ENCODE measurements at regions not wholly inside any gene's neighbourhood (a gene's known extent, or its start where the extent isn't known, plus 50 kb on each side); places are given as distances from the start of the nearest gene placed in this dataset.
"Not testable (repeated sequence)": the region's sequence is repeated elsewhere in the genome, so short reads cannot be mapped to it uniquely, and the experiment has no call there.

DNA sequence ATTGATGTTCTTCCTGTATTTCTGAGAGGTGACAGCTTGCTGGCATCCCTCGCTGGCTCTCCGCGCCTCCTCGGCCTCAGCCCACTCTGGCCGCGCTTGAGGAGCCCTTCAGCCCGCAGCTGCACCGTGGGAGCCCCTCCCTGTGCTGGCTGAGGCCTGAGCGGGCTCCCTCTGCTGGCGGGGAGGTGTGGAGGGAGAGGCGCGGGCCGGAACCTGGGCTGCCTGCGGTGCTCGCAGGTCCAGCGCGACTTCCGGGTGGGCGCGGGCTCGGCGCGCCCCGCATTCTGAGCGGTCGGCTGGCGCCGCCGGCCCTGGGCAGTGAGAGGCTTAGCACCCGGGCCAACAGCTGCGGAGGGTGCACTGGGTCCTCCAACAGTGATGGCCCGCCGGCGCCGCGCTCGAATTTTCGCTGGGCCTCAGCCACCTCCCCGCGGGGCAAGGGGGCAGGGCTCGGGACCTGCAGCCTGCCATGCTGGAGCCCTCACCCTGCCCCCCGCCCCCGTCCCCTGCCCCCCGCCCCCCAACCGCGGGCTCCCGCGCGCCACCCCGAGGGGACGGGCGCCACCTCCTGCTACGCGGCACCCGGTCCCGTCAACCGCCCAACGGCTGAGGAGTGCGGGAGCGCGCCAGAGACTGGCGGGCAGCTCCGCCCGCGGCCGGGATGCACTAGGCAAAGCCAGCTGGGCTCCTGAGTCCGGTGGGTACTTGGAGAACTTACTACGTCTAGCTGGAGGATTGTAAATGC is 1353.4 kb upstream of the CDH18 start:
- DNase-seq: peak in 2 of 58 donors; percentile 30 to 56

DNA sequence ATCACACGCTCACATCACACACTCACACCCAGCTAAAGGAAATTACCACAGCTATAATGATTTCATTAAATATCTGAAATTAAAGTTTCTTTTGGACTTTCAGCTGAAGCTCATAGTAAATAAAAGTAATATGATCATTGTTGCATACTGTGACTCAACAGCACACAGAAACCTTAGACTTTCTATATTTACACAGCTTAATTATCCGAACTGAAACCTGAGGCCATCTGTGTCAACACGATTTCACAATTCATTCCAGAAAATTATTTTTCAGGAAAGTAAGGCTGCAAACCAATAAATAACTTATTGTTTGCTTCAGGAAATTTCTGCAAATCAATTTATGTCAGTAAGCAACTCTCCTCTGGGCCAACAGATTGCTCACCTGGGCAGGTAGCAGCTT is 1352.2 kb upstream of the CDH18 start:
- not testable (repeated sequence) for DNase-seq

DNA sequence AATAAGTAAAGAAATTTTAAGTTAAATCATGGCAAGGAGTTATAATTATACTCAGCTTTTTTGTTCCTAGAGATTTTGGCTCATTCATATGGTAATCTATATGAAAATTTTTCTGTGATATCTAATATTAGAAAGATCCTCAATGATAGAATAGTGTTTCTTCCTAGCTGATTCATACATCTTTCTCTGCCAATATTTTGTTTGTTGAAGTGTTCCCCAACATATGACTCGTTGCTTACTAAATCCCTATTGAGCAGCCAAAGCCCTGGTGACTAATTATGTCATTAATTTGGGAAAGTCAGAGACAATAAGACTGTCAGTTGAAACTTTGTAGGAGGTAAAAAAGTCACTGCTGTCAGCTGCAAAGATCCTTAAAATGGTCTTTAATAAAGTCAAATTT is 1348.5 kb upstream of the CDH18 start:
- not testable (repeated sequence) for DNase-seq

DNA sequence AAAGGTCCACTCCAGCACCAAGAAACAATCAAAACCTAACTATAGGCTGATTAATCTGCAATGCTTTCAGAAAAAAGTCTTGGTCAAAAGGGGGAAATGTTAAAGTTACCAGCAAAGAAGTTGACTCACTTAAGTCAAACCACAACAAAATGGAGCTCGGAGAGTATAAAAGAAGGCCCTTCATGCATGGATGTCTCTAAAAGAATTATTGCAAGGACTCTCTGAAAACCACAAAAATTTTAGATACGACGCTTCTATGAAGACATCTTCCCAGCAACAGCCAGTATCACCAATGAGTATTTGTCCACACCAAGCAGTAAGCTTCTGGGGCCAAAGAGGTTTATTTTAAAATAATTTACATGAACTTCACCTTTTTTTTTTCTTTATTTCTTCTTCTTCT is 1327.4 kb upstream of the CDH18 start:
- not testable (repeated sequence) for DNase-seq

DNA sequence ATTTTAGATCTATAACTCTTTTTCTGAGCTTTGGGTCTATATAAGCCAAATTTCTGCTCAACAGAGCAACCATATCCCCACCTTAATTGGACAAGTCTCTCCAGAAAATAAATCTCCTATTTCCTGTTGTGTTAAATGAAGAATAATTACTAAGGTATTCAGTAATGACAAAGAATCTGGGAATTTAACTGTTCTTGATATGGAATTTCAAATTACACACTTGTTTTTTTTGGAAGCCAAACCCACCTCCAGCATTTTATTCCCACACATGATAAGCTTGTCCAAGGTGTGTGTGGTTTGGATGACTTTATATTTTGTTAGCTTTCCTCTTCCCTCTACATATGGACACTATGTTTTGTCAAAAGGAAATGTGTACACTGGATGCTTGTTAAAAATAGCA is 1313.2 kb upstream of the CDH18 start:
- not testable (repeated sequence) for DNase-seq

DNA sequence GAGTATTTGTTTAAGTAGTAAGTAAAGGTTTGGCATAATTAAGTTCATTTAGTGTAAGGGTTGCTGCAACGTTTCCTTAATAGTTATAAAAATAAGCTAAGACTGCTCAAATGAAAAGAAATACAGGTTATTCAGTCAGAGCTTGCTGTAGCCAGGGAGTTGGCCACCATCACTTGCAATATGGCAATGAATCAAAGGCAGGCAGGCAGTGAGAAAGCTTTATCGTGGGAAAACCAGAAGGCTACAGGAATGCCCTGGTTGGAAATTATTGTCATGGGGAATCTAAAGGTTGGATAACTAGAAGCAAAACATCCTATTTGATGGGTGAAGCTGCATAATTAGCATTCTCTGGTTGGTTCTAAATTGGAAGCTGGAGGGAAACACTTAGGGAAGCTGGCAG is 1286.4 kb upstream of the CDH18 start:
- DNase-seq: peak in 1 of 58 donors; percentile 2

DNA sequence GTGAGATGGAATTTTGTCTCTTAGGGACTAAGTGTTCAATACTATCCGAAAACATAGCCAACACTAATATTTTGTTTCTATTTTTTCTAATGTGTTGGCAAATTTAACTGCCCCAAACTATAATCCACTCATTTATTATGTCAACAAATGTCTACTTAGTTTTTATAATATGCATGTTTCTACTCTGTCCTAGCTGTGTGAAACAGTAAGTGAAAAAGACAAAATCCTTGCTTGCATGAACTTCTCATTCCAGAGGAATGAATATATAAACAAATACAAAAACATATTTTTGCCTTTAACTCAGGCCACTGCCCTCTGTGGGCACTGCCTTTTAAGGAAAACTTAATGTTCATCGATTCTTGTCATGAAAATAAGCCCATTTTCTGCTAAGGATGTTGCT is 1275.4 kb upstream of the CDH18 start:
- DNase-seq: no peak

DNA sequence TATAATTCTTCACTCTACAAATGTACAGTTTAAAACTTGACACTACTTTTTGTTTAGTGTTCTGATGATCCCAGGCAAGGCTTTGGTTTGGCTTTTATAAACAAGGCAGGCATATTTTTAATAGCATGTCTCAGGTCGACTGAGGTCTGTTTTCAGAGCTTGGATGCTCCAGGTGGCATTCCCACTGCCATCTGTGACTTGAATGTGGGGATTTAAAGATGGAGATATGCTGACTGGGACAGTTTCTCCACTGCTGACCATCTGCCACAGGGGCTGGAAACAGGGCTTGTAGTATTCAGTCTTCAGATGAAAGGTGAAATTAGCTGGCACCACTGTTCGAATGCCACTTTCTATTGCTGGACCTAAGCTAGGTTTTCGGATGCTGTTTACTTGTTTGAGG is 1266.2 kb upstream of the CDH18 start:
- no peak for DNase-seq

DNA sequence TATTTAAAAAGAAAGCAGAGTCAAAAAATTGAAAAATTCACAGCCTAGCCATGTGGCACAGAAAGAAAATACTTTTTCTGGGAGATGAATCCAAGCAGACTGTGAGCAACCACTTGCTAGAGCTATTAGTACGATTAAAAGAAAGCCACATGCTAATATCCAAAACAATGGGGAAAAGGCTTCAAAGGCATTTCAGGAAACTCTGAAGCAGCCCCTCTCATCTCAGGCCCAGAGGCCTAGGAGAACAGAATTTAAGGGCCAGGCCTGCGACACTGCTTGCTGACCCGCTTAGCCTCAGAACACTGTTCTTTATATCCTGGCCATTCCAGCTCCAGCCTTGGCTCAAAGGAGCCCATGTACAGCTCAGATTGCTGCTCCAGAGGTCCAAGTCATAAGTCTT is 1257.0 kb upstream of the CDH18 start:
- DNase-seq: no peak

DNA sequence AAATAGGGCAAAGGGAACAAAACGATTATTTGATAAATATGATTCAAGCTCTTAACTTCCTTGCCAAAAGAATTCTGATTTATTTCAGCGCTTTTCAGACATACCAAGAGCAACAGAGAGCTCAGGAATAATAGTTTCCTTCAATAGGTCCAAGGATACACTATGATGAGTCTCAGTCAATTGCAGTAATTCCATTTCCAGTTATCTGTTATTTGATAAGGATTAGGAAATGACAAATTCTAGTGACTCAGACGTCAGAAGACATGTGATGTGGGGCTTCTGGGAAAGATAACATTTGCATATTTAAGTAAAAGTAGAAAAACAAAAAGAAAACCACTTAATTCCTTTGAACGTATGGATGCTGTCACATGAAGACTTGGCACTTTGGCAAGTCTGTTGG is 1250.8 kb upstream of the CDH18 start:
- DNase-seq: no peak

DNA sequence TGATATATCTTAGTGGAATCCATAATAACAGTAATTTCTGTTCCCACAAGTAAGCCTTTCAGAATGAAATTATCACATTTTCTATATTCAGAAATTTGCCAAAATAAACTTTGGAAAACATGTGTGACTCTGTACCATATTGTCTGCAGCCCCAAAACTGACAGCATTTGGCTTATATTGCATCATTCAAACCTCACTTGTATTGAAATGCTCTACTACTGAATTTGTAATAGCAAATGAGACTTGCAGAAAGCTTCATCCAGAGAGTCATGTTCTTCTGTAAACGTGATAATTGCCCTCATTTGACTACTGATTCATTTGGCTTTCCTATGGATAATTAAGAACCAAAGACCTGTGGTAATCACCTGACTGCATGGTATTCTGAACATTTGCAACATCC is 1249.5 kb upstream of the CDH18 start:
- DNase-seq: no peak

DNA sequence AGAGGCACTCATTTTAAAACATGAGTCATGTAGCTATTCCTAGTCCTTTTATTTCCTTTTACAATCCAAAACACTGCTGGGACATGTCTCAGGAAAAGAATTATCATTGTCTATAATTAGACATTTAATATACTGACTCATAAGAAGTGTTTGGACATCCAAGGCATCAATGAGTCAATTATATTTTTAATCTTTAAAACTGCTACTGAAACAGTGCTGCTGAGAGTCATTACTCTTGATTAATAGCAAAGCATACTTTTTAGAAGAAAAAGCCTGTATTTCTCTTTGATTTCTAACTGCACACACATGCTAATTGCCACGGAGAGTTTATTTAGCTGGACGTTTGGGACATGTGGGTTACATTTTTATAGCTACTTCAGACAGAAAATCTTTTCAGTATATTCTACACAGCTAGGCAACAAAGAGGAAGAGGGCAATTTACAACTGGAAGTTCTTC is 1249.0 kb upstream of the CDH18 start:
- DNase-seq: no peak

DNA sequence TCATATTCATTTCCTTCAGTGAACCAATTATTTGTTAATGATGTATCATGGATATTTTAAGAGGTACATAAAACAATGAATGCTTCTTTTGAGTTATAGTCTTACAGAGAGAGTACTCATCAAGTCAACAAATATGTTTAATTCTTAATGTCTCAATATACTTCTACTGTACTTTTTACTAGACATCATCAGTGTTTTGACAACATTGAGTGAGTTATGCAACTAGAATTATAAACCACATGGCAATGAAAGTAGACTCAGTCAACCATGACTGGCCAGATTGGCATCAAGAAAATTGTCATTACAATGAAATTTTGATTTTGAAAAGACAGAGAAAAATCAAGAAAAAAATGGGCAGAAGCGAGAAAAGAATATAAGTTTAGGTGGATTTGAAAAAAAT is 1248.1 kb upstream of the CDH18 start:
- no peak for DNase-seq

DNA sequence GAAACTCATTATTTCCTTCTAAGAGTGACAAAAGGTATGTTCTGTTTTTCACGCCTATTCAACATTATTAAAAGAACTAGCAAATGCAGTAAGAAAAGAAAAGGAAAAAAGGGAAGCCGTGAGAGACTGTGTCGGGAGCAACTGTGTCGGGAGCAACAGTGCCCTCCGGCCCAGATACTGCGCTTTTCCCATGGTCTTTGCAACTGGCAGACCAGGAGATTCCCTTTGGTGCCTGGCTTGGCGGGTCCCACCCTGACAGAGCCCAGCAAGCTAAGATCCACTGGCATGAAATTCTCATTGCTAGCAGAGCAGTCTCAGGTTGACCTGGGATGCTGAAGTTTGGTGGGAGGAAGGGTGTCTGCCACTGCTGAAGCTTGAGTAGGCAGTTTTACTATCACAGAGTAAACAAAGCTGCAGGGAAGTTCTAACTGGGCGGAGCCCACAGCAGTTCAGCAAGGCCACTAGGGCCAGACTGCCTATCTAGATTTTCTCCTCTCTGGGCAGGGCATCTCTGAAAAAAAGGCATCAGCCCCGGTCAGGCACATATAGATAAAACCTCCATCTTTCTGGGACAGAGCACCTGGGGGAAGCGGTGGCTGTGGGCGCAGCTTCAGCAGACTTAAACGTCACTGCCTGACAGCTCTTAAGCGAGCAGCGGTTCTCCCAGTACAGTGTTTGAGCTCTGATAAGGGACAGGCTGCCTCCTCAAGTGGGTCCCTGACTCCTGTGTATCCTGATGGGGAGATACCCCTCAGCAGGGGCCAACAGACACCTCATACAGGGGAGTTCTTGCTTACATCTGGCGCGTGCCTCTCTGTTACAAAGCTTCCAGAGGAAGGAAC is 1237.4 kb upstream of the CDH18 start:
- DNase-seq: no peak

DNA sequence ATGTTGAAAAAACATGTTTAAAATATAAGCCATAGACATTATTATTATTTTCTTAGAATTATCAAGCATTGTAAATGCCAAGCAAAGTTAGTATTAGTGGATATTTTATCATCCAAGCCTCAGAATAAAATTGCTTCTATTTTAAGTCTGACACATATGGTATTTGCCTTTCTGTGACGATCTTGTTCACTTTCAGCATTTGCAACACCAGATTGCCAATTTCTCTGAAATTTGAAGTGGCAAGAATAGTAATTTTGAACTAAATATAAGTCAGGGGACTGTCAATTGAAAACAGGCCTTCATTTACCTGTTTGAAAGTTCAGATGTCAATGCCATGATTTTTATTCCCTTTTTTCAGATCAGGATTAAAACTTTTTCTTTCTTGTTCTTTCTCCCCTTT is 1233.6 kb upstream of the CDH18 start:
- DNase-seq: no peak

DNA sequence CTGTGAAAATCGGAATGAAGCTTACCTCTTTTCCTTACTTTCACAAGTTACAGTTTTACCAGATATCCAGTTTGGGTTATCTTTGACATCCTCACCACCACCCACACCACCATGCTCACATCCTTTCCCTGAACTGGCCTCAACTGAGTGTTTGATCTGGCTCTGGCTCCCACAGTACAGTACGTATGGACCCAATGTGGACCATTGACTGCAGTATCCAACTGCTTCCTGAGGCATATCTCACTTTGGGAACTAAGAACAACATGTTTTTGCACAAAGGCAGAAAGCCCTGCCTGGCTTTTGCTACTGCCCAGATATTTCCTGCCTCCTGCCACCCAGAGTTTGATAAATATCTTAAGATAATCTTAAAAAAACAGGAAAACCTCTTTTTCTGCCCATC is 1232.0 kb upstream of the CDH18 start:
- DNase-seq: no peak

DNA sequence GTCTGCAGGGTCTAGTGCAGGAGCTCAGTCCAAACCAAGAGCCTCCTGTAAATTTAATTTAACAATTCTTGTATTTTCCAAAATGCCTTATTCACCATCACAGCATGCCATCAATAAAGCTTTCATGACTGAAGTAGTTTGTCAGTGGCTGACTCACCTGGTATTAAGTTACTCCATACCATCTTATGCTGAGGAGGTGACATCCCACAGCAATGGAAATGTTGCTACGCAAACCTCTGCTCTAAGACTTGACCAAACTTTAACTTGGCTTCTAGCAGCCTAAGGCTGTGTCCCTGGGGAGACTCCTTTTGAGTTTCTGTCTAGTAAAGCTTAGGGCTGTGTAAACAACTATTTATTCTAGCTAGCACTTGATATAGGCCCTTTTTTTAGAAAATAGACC is 1231.3 kb upstream of the CDH18 start:
- DNase-seq: no peak

DNA sequence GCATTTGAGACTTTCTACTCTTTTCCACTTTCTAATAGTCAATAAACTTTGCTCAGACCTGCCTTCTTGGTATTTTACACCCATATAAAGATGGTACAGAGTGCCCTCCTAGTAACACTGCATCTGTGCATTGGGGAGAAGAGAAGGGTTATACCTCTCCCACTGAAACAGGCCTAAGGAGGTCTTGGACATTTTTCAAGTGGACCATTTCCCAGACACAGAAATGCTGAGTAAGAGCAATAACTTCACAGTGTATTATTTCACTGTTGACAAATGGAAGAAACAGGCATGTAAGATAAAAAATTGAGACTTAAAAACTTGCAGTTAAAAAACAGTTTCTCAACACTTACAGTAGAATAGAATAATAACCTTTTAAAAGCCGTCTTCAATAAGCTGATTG is 1224.0 kb upstream of the CDH18 start:
- DNase-seq: no peak

DNA sequence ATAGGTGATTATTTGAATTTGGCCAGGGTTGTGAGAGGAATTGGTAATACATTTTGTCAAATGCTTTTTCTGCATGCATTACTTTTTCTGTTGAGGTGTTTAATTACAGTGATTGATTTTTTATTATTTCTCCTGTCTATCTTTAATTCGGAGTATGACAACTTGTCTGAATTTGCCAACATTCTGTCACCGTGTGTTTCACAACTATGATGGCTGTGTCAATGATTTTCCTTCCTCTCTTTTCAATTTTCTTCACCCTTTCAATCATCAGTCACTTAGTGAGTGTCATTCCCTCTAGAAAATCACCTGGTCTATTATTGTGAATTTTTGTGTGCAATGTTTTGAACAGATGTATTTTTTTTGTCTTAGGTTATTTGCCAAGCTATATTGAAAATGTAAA is 1221.4 kb upstream of the CDH18 start:
- DNase-seq: no peak

DNA sequence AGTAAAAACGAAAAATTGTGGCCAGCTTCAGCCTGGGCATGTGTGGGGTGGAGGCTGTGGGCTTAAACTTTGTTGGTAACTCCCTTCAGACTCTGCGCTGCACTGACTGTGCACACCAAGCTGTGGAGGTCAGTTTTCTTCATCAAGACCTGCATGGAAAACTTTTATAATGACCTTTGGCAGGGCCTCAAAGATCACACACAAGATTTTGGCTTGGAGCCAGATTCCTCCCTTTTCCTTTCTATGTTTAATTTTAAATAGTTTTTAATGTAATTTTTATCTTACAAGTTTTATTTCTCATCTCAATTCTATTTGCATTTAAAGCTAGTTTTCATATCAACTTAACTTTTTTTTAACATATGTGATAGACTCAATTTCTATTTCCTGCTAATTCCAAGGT is 1211.1 kb upstream of the CDH18 start:
- no peak for DNase-seq

DNA sequence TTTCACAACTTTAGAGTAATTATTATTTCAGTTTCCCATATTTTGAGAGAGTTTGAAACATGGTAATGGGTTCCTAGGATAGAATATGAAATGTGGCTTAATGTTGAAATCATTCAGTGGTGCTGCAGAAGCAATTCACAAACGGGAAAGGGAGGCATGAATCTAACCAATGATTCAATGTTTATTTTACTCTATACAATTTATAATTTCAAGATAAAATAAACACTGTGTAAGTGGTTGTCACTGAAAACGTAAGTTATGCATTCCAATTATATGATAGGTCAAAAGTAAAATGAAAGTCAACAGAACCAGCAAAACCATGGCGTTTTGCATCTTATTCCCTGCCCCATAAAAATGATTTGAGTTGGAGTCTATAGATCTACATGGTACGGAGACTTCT is 1207.1 kb upstream of the CDH18 start:
- no peak for DNase-seq

DNA sequence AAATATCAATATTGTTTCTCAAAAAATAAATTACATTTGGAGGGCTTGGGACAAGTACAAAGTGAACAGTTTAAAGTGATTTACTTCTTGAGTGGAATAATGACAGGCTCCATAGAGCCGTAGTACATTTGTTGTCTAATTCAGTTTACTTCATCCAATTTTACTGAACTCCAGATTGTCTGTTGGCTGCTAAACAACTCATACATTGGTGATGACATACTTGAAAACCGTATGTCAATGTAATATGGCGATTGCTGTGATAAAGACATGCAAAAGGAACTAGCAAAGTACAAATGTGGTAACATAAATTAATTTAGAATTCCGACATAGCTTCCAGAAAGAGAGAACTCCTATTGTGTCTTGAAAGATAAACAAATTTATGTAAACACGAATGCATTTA is 1197.5 kb upstream of the CDH18 start:
- no peak for DNase-seq

DNA sequence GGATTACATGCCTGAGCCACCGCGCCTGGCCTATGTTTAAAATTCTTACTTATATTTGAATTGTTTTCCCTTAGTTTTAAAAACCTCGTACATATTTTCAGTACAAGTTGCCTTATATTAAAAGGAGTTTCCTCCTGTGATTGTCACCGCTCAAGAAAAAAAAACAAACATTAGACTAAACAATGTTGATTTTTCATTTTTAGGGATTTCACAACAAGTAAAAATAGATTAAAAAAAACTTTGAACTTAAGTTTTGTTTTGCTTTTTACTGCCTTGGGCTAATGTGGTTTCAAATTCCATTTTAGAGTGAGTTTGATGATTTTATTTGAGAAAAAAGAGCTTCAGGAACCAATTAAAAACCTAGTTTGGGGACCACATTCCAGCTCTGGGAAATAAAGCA is 1196.6 kb upstream of the CDH18 start:
- DNase-seq: no peak

Measured in anterior cingulate cortex (tissue), 58 donors.